CD4-positive, alpha-beta T cell (primary cell): ENCODE measurements at regions not wholly inside any gene's neighbourhood (a gene's known extent, or its start where the extent isn't known, plus 50 kb on each side); places are given as distances from the start of the nearest gene placed in this dataset.
A peak's percentile ranks its signal among the peaks of the same experiment; 100 is the strongest.

Experiments
- ATAC-seq: fragments of 200-7000 bp; cut with Tn5 transposase; one replicate; pipeline ENCODE4 v1.10.0; 2022; ENCODE audit warnings: mild to moderate bottlenecking; ENCODE audit not compliant: poor library complexity
- CTCF ChIA-PET: fragments of 350-600 bp; sonication (Branson Sonifier 250); formaldehyde crosslinking; loops from one replicate; lab custom pipeline; 2021; ENCODE audit warnings: antibody characterized with exemption, inconsistent platforms; lab: Charles Lee
- POLR2A ChIA-PET: fragments of 350-600 bp; sonication (Branson Sonifier 250); formaldehyde crosslinking; loops from one replicate; lab custom pipeline; 2021; ENCODE audit warnings: antibody characterized with exemption, inconsistent platforms; lab: Charles Lee
- DNase-seq, 14 experiments: peaks; one replicate each; pipeline ENCODE4 v3.0.0-alpha.2; 2013 to 2020; ENCODE audit warnings: mixed read lengths in 2 of 14
- H3K27ac ChIP-seq, 2 donors: one replicate each; pipeline versions ENCODE4 v1.5.1 to v1.7.0; 2013; ENCODE audit warnings: low read length in 2 of 2, low read depth in 1 of 2, mild to moderate bottlenecking in 1 of 2
- H3K27me3 ChIP-seq, 2 experiments: 1 replicate in 1 of 2; 2 replicates in 1 of 2; pipeline versions ENCODE4 v1.6.1 to v1.7.0; 2013; ENCODE audit warnings: low read length in 2 of 2, control low read depth in 1 of 2, mild to moderate bottlenecking in 1 of 2, moderate library complexity in 1 of 2; ENCODE audit not compliant: insufficient read depth in 2 of 2, control insufficient read depth in 1 of 2
- H3K36me3 ChIP-seq: one replicate; pipeline ENCODE4 v1.6.1; 2013; ENCODE audit warnings: low read length, control low read depth; ENCODE audit not compliant: insufficient read depth
- H3K4me1 ChIP-seq: one replicate; pipeline ENCODE4 v1.6.1; 2013; ENCODE audit warnings: low read length, control low read depth; ENCODE audit not compliant: insufficient read depth
- H3K4me3 ChIP-seq: one replicate; pipeline ENCODE4 v1.5.1; 2013; ENCODE audit warnings: mild to moderate bottlenecking, low read length, moderate library complexity
- H3K9me3 ChIP-seq, 2 experiments: 1 replicate in 1 of 2; 2 replicates in 1 of 2; pipeline versions ENCODE4 v1.6.1 to v1.7.0; 2013; ENCODE audit warnings: low read length in 2 of 2, mild to moderate bottlenecking in 2 of 2, control low read depth in 1 of 2, moderate library complexity in 1 of 2; ENCODE audit not compliant: control insufficient read depth in 1 of 2, insufficient read depth in 1 of 2
- H3K27ac Mint-ChIP-seq: one replicate; pipeline ENCODE4 v1.8.0; 2020; ENCODE audit warnings: mixed read lengths
- H3K27me3 Mint-ChIP-seq: one replicate; pipeline ENCODE4 v1.8.0; 2021; ENCODE audit warnings: mixed read lengths
- H3K36me3 Mint-ChIP-seq: one replicate; pipeline ENCODE4 v1.8.0; 2021; ENCODE audit warnings: low read depth, mixed read lengths
- H3K4me1 Mint-ChIP-seq: one replicate; pipeline ENCODE4 v1.8.0; 2021; ENCODE audit warnings: low read depth, mixed read lengths
- H3K4me3 Mint-ChIP-seq: one replicate; pipeline ENCODE4 v1.8.0; 2020; ENCODE audit warnings: mild to moderate bottlenecking, mixed read lengths
- H3K9me3 Mint-ChIP-seq: one replicate; pipeline ENCODE4 v1.8.0; 2020; ENCODE audit warnings: mixed read lengths
- CTCF ChIP-seq: fragments of 200-600 bp; IDR thresholded peaks from one replicate; pipeline ENCODE4 v1.8.0; 2022; ENCODE audit warnings: antibody characterized with exemption, mild to moderate bottlenecking
- intact Hi-C, 2 experiments: fragments of 100-400 bp; cut with DNase I in 1 of 2; cut with micrococcal nuclease in 1 of 2; formaldehyde crosslinking; loops; one replicate each; pipeline versions ENCODE4 v1.15.1 to v1.9.0; 2023 to 2025; cut with DNase I, micrococcal nuclease

GRCh38 chr14:89566644-89567415 lies 149.8 kb upstream of the FOXN3 start:
- ATAC-seq, result no peak
- TF ChIP-seq CTCF, result no peak
- Histone ChIP-seq H3K27ac (no peak overlapping the region), H3K4me1 (peaks cover 9% of the 10 kb centered on the region), H3K4me3 (no peak overlapping the region), H3K9me3 (no peaks in the 10 kb centered on the region), H3K36me3 (no peaks in the 10 kb centered on the region), H3K27me3 (no peaks in the 10 kb centered on the region)
- ChIA-PET POLR2A (interaction anchor here (0.6 to 0.8 kb wide), 3 partner anchors 74 to 155 kb away, joined by 3 to 4 read pairs (median 4); no protein-coding TSS in a partner anchor), CTCF (no interaction called here)
- DNase-seq, result no peak
- intact Hi-C loops, result no loop called here
- H3K9me3 Mint-ChIP-seq, result no peaks in the 10 kb centered on the region
- H3K4me1 Mint-ChIP-seq, result peaks cover 78% of the 10 kb centered on the region
- H3K4me3 Mint-ChIP-seq, result peak overlapping the region; percentile 2
- H3K27ac Mint-ChIP-seq, result peak overlapping the region; percentile 28
- H3K36me3 Mint-ChIP-seq, result peaks cover 54% of the 10 kb centered on the region
- H3K27me3 Mint-ChIP-seq, result no peaks in the 10 kb centered on the region

- Histone ChIP-seq H3K36me3 (peaks cover 4% of the 10 kb centered on the region), H3K27ac (no peak overlapping the region), H3K27me3 (no peaks in the 10 kb centered on the region), H3K4me3 (no peak overlapping the region), H3K4me1 (peaks cover 9% of the 10 kb centered on the region), H3K9me3 (no peaks in the 10 kb centered on the region)
- TF ChIP-seq CTCF, result no peak
- intact Hi-C loops, result no loop called here
- ChIA-PET CTCF (no interaction called here), POLR2A (no interaction called here)
- Mint-ChIP-seq H3K27ac (peak overlapping the region; percentile 70), H3K4me3 (no peak overlapping the region), H3K4me1 (peaks cover 77% of the 10 kb centered on the region), H3K27me3 (no peaks in the 10 kb centered on the region), H3K36me3 (peaks cover 55% of the 10 kb centered on the region), H3K9me3 (no peaks in the 10 kb centered on the region)
- no peak for ATAC-seq
- DNase-seq, result no peak
Measured at GRCh38 chr14:89566180-89566579, 149.1 kb upstream of the FOXN3 start.

- Mint-ChIP-seq H3K36me3 (peaks cover 60% of the 10 kb centered on the region), H3K9me3 (no peaks in the 10 kb centered on the region), H3K27ac (peak overlapping the region; percentile 70), H3K27me3 (no peaks in the 10 kb centered on the region), H3K4me1 (peaks cover 77% of the 10 kb centered on the region), H3K4me3 (no peak overlapping the region)
- POLR2A ChIA-PET, result interaction anchor here (0.8 kb wide), 1 partner anchor 163 kb away, joined by 3 read pairs; no protein-coding TSS in a partner anchor
- intact Hi-C loops, result no loop called here
- H3K36me3 ChIP-seq, result peaks cover 9% of the 10 kb centered on the region
- H3K27ac ChIP-seq, result no peak overlapping the region
- no peak for ATAC-seq
- H3K4me3 ChIP-seq, result no peak overlapping the region
- TF ChIP-seq CTCF, result no peak
- no peaks in the 10 kb centered on the region for H3K9me3 ChIP-seq
- CTCF ChIA-PET, result no interaction called here
- DNase-seq, result no peak
- H3K4me1 ChIP-seq, result peaks cover 9% of the 10 kb centered on the region
- no peaks in the 10 kb centered on the region for H3K27me3 ChIP-seq
Measured at GRCh38 chr14:89565607-89566006, 148.6 kb upstream of the FOXN3 start.
